HG02763 (cell line): ENCODE measurements at regions not wholly inside any gene's neighbourhood (a gene's known extent, or its start where the extent isn't known, plus 50 kb on each side); places are given as distances from the start of the nearest gene placed in this dataset.

Experiments
- ATAC-seq: cut with Tn5 transposase; IDR thresholded peaks from one replicate; pipeline ENCODE4 v1.9.1; 2021; ENCODE audit warnings: mild to moderate bottlenecking, moderate library complexity; ENCODE audit not compliant: unreplicated experiment

- ATAC-seq: no peak
Measured at GRCh38 chr2:15835991-15836688, 104.2 kb upstream of the MYCN start.

- ATAC-seq: no peak
Measured at GRCh38 chr2:15836689-15837610, 103.4 kb upstream of the MYCN start.

- no peak for ATAC-seq
Measured at GRCh38 chr2:15838481-15839090, 101.8 kb upstream of the MYCN start.

- no peak for ATAC-seq
Measured at GRCh38 chr2:15839426-15840124, 100.8 kb upstream of the MYCN start.

GRCh38 chr2:15840148-15840547, 100.2 kb upstream of the MYCN start:
- no peak for ATAC-seq

GRCh38 chr2:15840969-15841368, 99.4 kb upstream of the MYCN start:
- ATAC-seq: no peak

GRCh38 chr2:15841776-15842560, 98.4 kb upstream of the MYCN start:
- ATAC-seq: no peak

- ATAC-seq: no peak
Measured at GRCh38 chr2:15842758-15843666, 97.3 kb upstream of the MYCN start.

GRCh38 chr2:15844211-15844801, 96.0 kb upstream of the MYCN start:
- ATAC-seq: no peak

GRCh38 chr2:15845294-15845693, 95.1 kb upstream of the MYCN start:
- ATAC-seq: no peak

- ATAC-seq: no peak
Measured at GRCh38 chr2:15845737-15846405, 94.5 kb upstream of the MYCN start.

GRCh38 chr2:15846626-15847025, 93.7 kb upstream of the MYCN start:
- ATAC-seq: no peak

- no peak for ATAC-seq
Measured at GRCh38 chr2:15850534-15850933, 89.8 kb upstream of the MYCN start.

- ATAC-seq: no peak
Measured at GRCh38 chr2:15851076-15851693, 89.2 kb upstream of the MYCN start.

GRCh38 chr2:15852811-15853210, 87.5 kb upstream of the MYCN start:
- ATAC-seq: no peak

- no peak for ATAC-seq
Measured at GRCh38 chr2:15853903-15854302, 86.4 kb upstream of the MYCN start.

GRCh38 chr2:15855766-15856260, 84.5 kb upstream of the MYCN start:
- ATAC-seq: no peak

- ATAC-seq: no peak
Measured at GRCh38 chr2:15856318-15856717, 84.0 kb upstream of the MYCN start.
